Stimulated activated CD4-positive, alpha-beta T cell treated with anti-CD3 and anti-CD28 coated beads, Interleukin-15, amount 100 ng/mL, for 48 hours (primary cell): ENCODE measurements at regions not wholly inside any gene's neighbourhood (a gene's known extent, or its start where the extent isn't known, plus 50 kb on each side); places are given as distances from the start of the nearest gene placed in this dataset.
"Not testable (repeated sequence)": the region's sequence is repeated elsewhere in the genome, so short reads cannot be mapped to it uniquely, and the experiment has no call there.

Source experiments
- DNase-seq, 2 donors: peaks; one replicate each; pipeline ENCODE4 v3.0.0-alpha.2; 2020; ENCODE audit warnings: low read depth in 2 of 2

DNA sequence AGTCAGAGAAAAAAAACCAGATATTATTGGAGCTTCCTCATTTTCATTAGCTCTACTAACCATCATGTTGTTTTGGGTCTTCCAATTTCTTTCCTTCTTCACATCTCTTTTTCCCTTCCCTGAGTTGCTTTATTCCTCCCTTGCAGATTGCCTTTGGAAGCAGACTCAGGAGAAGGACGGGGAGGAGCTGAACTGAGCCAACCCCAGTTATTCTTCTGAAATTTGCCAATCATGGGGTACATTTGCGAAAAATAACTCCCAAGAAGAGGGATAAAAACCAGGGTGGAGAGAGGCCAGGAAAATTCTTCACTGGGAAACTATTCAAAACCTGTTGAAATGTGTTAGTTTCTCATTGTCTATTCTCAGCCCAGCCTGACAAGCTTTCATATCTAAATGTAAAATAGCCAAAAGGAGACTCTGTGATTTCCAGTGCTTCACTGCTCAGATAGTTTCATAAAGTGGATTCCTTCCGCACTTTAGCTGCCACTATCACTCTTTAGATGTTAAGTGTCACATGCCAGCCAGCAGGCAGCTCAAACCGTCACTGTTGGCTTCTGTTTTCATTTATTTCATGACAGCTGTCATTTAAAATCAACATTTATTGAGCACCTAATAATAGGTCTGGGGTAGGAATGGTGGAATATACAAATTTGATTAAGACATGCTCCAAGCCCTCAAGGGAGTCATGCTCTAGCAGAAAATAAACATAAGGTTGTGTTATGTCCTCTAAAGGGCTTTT, 204.5 kb downstream of the SREK1 start:
- no peak for DNase-seq

DNA sequence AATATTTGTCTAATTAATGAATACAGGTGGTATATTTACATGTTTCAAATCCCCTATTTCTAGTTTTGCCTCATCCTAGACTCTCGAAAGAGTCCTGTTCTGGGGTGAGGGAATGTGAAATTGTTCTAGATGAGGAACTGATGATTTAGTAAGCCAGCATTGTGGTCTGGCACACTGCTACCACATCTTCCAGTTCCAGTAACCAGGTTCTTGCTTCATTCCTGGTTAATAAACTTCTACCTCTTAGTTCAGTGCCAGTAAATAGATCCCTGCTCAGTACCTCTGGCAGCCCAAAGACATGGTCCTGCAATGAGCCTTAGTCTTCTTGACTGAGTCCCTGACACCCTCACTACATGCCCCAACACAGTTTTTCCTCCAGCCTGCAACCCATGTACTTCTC, 207.7 kb downstream of the SREK1 start:
- DNase-seq, result no peak

GRCh38 chr5:66353186-66353585, 209.1 kb downstream of the SREK1 start:
- no peak for DNase-seq

- DNase-seq, result no peak
Observed at GRCh38 chr5:66354422-66354821, 210.3 kb downstream of the SREK1 start.

DNA sequence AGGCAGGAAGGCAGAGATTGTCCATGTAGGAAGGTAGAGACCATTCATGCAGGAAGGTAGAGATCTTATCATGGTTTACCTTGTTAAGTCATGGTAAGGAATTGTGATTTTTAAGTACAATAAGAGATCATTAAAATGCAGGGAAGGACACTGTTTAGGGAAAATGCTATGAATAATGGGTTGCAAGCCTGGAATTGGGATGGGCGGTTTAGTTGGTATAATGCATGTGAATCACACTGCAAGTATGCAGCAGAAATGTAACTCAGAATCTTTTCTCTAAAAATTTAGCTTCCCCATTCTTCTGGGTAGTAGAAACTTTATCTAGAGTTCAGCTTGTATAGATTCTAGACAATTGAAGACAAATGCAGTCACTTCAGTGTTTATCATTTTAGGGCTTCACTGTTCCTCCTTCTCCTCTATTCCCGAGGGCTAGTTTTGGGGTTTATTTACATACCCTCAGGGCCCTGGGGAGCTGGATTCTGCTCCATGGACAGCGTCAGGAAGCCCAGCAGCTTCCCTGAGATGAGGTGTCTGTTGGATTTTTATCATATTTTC, 212.0 kb downstream of the SREK1 start:
- DNase-seq, result no peak

DNA sequence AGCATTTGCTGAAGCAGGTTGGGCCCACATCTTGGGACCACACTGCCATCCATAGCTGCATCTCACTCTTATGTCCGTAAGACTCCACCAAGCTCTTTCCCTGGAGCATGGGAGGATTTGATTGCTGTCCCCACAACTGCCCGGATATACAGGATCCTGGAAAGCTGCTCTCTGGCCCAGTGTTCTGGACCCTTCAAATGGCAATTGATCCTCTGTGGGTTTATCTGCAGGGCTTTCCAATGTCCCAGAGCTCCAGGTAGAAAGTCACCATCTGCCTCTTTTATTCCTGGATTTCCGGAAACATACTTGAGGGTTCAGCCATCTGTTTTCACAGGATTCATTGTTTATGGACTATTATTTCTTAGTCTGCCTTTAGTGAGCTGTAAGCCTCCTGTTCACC, 214.6 kb downstream of the SREK1 start:
- DNase-seq, result no peak

DNA sequence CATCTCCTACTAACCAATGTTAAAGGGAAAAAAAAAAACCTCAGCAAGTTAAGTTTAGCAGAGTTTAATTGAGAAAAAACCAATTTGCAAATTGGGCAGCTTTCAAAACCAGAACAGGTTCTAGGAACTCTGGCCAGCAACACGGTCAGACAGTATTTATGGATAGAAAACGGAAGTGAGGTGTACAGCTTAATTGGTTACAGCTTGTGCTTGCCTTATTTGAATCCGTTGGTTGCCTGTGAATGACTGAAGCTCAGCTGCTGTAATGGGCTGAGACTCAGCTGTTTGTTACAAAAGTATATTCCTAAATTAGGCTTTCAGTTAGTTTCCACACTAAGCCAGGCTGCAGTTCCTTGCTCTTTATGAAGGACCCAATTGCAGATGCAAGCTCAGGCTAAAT, 217.0 kb downstream of the SREK1 start:
- DNase-seq, result no peak

- no peak for DNase-seq
Observed at GRCh38 chr5:66362046-66362445, 217.9 kb downstream of the SREK1 start.

GRCh38 chr5:66362687-66363086, 218.6 kb downstream of the SREK1 start:
- no peak for DNase-seq

- no peak for DNase-seq
Observed at GRCh38 chr5:66363097-66363496, 219.0 kb downstream of the SREK1 start.

DNA sequence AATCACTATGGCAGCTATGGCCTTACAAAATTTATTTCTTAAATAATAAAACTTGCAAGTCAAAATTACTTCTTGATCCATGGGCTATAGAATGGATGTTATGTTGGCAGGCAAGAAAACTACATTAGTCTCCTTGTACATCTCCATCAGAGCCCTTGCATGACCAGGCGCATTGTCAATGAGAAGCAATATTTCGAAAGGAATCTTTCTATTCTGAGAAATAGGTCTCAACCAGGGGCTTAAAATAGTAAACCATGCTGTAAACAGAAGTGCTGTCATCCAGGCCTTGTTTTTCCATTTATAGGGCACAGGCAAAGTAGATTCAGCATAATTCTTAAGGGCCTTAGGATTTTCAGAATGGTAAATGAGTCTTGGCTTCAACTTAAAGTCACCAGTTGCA, 220.1 kb downstream of the SREK1 start:
- DNase-seq, result no peak

GRCh38 chr5:66365981-66366380, 221.9 kb downstream of the SREK1 start:
- no peak for DNase-seq

- DNase-seq, result no peak
Observed at GRCh38 chr5:66367814-66368541, 223.9 kb downstream of the SREK1 start.

DNA sequence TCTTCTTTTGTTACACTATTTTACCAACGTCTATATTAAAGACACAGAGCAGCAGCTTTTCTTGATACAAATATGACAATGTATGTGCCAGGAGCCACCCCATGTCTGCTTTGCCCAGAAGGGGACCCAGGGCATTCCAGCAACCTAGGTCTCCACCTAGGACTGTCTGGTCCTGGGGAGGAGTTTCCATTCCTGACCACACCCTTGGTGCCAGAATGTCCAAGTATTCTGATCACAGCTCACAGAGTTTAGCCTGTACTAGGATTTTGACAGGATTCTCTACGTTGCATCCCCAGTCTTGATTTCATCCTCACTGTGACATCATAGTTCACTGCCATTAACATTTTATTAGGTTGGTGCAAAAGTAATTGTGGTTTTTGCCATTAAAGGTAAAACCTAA, 224.7 kb downstream of the SREK1 start:
- no peak for DNase-seq

GRCh38 chr5:66377747-66378146, 218.4 kb upstream of the MAST4 start:
- no peak for DNase-seq

DNA sequence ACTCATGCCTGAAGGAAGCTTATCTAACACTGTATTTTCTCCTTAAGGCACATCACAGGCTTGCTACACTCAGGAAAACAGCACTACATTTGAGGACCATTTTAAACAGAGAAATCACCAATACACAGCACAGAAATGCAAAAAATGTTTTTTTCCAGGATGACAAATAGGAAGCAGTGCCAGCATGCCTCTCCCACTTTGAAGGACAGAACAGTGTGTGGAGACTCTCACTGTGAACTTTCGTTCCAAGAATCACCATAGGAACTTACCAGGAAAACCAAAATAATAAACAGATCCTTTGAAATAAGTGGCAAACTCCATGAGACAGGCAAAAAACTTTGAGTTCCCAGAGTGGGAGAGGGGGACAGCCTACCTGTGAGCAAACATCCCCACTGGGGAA, 217.8 kb upstream of the MAST4 start:
- DNase-seq, result no peak

GRCh38 chr5:66382152-66382551, 214.0 kb upstream of the MAST4 start:
- DNase-seq, result no peak

GRCh38 chr5:66405145-66405544, 191.0 kb upstream of the MAST4 start:
- DNase-seq, result not testable (repeated sequence)

- DNase-seq, result no peak
Observed at GRCh38 chr5:66406761-66407336, 189.3 kb upstream of the MAST4 start.

- no peak for DNase-seq
Observed at GRCh38 chr5:66407765-66408164, 188.4 kb upstream of the MAST4 start.

- no peak for DNase-seq
Observed at GRCh38 chr5:66408576-66408975, 187.6 kb upstream of the MAST4 start.

- no peak for DNase-seq
Observed at GRCh38 chr5:66410122-66410521, 186.1 kb upstream of the MAST4 start.

DNA sequence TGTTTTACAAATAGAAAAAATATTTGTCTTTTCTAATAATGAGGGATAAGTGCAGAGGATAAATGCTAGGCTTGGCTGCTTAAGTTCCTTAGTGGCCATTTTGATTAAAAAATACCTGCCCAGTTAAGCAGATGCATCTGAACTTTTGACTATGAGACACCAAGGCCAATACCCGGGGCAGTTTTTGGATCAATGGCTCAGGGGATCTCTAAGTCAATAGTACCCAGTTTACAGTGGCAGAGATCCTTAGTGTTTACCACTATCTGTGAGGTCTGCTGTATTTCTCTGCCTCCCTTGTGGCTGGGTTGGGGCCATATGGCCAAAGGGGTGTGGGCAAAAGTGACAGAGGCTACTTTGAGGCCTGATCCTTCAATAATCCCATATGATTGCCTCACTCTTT, 184.5 kb upstream of the MAST4 start:
- no peak for DNase-seq
